CD4-positive, alpha-beta T cell treated with Interleukin-1 beta for 1 hour (primary cell): ENCODE measurements at regions not wholly inside any gene's neighbourhood (a gene's known extent, or its start where the extent isn't known, plus 50 kb on each side); places are given as distances from the start of the nearest gene placed in this dataset.
"Not testable (repeated sequence)": the region's sequence is repeated elsewhere in the genome, so short reads cannot be mapped to it uniquely, and the experiment has no call there.

Experiments
- DNase-seq, 2 donors: peaks; one replicate each; pipeline ENCODE4 v3.0.0-alpha.2; 2020 to 2022

DNA sequence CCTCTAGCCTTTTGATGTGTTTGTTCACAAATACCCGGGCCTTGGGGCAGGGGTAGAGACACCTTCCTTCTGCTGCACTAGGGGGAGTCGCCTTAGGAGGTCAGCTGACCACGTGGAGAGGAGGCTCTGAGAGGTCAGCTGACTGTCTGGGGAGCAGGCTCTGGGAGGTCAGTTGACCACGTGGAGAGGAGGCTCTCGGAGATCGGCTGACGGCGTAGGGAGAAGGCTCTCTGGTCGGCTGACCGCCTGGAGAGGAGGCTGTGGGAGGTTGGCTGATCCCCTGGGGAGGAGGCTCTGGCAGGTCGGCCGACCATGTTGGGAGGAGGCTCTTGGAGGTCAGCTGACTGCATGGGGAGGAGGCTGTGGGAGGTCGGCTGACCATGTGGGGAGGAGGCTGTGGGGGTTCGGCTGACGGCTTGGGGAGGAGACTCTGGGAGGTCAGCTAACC is 59.6 kb upstream of the LYZL1 start:
- DNase-seq, result no peak

DNA sequence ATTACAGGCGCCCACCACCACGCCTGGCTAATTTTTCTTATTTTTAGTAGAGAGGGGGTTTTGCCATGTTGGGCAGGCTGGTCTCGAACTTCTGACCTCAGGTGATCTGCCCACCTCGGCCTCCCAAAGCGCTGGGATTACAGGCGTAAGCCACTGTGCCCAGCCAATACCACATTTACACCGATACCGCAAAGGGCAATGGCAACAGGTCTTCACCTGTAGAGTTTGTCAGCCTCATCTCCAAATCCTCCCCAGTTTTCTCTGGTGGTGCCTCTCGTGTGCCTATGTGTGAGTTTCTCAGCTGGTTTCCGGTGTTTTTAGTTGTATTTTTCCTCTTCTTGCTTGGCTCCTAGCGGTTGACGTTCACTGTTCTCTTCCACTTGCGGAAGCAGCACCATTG is 52.0 kb upstream of the LYZL1 start:
- DNase-seq, result not testable (repeated sequence)

DNA sequence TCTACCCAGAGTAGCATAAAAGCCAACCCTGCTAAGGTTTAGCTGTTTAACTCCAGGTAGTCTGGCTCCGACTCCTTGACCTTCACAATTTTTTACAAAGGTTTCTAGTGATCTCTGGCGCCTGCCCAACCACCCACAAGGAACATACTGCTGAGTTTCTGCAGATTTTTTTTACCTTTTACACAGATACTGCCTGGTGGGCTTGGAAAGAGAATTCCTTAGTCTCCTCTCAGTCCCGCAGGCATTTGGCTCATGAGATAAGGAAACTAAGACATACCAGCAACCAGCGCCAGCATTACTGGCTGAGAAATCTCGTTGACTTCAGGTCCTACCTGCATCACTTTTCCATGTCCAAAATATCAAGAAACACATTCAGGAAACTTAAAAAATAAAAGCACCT is 51.1 kb upstream of the LYZL1 start:
- DNase-seq, result no peak

DNA sequence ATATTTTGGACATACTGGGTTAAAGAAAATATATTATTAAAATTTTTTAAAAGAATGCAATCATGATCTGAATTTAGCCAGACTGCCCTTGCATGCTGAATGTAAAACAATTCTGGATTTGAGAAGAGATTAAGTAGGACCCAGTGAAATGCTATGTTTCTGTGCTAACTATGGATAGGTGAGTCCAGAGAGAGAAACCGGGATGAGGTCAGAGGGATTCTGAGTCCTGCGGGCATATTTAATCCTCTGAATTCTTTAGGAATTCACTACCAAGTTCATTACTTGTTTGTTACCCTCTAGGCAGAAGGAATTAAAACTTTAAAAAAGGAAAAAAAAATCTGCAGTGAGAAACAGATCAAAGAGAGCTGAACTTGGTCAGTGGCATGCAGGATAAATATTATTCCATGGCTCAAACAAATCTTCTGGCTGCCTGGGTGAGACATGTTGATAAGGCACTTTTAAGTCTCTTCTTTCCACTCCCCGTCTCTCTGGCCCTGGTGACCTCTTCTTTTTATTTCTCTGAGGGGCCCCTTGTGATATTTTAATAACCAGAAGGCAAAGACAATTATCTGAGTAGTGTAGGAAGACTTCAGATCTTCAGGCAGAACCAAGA is 50.2 kb upstream of the LYZL1 start:
- no peak for DNase-seq
